ENCODE measurements at regions not wholly inside any gene's neighbourhood (a gene's known extent, or its start where the extent isn't known, plus 50 kb on each side); places are given as distances from the start of the nearest gene placed in this dataset.

GRCh38 chr13:104297075-104297474 is 1230.9 kb upstream of the SLC10A2 start:
- TF ChIP-seq POLR2A (IDR thresholded peaks at IDR 0.05; ENCODE audit: low read depth, low read length) (no peak), POLR2AphosphoS5 (IDR thresholded peaks at IDR 0.05; ENCODE audit: low read depth, low read length) (no peak), TAF1 (IDR thresholded peaks at IDR 0.05; ENCODE audit: low read depth, low read length) (no peak), SPI1 (IDR thresholded peaks at IDR 0.05; ENCODE audit: low read depth, low read length) (no peak)

All from GM12891 (cell line).